OCI-LY3 (cell line): ENCODE measurements at regions not wholly inside any gene's neighbourhood (a gene's known extent, or its start where the extent isn't known, plus 50 kb on each side); places are given as distances from the start of the nearest gene placed in this dataset.

Experiments
- H2AFZ ChIP-seq: fragments of 200-600, 300-600 bp; shearing (Covaris generic); 2 replicates; pipeline ENCODE4 v1.6.0; 2014; ENCODE audit warnings: antibody characterized with exemption, low read depth, low read length
- H3K27ac ChIP-seq: fragments of 200-600, 300-600 bp; sonication (generic); 2 replicates; pipeline ENCODE4 v1.5.1; 2014; ENCODE audit warnings: mild to moderate bottlenecking, low read length, moderate library complexity, mixed read lengths
- H3K27me3 ChIP-seq: fragments of 200-600, 300-600 bp; sonication (generic); 2 replicates; pipeline ENCODE4 v1.6.1; 2014; ENCODE audit warnings: low read depth, low read length, mixed read lengths
- H3K36me3 ChIP-seq: fragments of 200-600, 300-600 bp; sonication (generic); replicated peaks from 2 replicates; pipeline ENCODE3; 2014; ENCODE audit warnings: low read depth, low read length, mixed read lengths
- H3K4me1 ChIP-seq: fragments of 300-600, 200-600 bp; sonication (generic); 2 replicates; pipeline ENCODE4 v1.6.1; 2014; ENCODE audit warnings: low read length, mixed read lengths
- H3K4me2 ChIP-seq: fragments of 200-600, 300-600 bp; sonication (generic); 2 replicates; pipeline ENCODE4 v1.6.1; 2014; ENCODE audit warnings: low read length, mixed read lengths
- H3K4me3 ChIP-seq: fragments of 300-600, 200-600 bp; sonication (generic); 2 replicates; pipeline ENCODE4 v1.5.1; 2014; ENCODE audit warnings: antibody characterized with exemption, mild to moderate bottlenecking, low read length, moderate library complexity
- H3K79me2 ChIP-seq: fragments of 300-600, 200-600 bp; shearing (Covaris generic); 2 replicates; pipeline ENCODE4 v1.6.1; 2014; ENCODE audit warnings: mild to moderate bottlenecking, low read length, mixed read lengths
- H3K9ac ChIP-seq: fragments of 300-600, 200-600 bp; shearing (Covaris generic); 2 replicates; pipeline ENCODE4 v1.6.0; 2014; ENCODE audit warnings: mild to moderate bottlenecking, low read length, moderate library complexity
- H3K9me3 ChIP-seq: fragments of 200-600, 300-600 bp; shearing (Covaris generic); 2 replicates; pipeline ENCODE4 v1.6.1; 2014; ENCODE audit warnings: low read length, mixed read lengths; ENCODE audit not compliant: insufficient read depth
- H4K20me1 ChIP-seq: fragments of 200-600, 300-600 bp; sonication (generic); 2 replicates; pipeline ENCODE4 v1.6.1; 2016; ENCODE audit warnings: low read length, mixed read lengths; ENCODE audit not compliant: insufficient read depth
- EZH2phosphoT487 ChIP-seq: fragments of 200-600 bp; shearing (Covaris generic); IDR thresholded peaks from 2 replicates; pipeline ENCODE4 v1.6.1; 2018; ENCODE audit warnings: antibody characterized with exemption, mixed run types, low read depth
- TF ChIP-seq, protein P1 (sequence below): fragments of 200-600, 300-600 bp; sonication (generic); IDR thresholded peaks from 2 replicates; pipeline ENCODE4 v1.5.1; 2014; ENCODE audit warnings: antibody characterized with exemption, low read length, low read depth

DNA sequence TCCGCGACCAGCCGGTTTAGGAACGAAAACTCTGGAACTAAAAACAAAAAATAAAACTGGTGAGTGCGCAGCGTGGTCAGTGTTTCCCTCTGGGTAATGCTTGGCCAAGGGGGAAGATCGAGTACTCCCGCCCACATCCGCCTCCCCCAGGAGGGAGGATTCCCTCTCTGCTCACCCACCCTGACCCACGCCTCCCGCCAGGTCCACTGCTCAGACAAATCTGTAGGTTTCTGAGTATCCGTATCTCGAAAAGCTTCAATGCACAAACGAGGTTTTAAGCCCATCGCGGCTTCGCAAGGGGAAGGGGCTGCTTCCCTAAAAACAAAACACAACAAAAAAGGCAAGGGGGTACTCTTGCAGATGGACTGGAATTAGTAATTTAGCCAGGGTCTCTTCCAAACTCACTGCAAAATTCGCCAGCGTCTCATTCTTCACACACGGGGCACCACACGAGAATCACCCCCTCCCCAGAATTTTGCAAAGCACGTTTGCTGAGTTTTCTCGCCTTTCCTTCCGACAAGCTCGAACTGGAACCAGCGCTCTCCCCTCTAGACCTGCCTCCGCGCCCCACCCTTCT is 75.2 kb downstream of the INSIG1 start:
- Histone ChIP-seq H3K4me3 (no peak overlapping the region), H3K9ac (no peak overlapping the region), H4K20me1 (no peaks in the 10 kb centered on the region), H3K79me2 (no peaks in the 10 kb centered on the region), H3K4me1 (no peaks in the 10 kb centered on the region), H3K27me3 (peaks cover 19% of the 10 kb centered on the region), H3K36me3 (no peaks in the 10 kb centered on the region), H3K27ac (no peak overlapping the region), H3K4me2 (no peak overlapping the region), H3K9me3 (no peaks in the 10 kb centered on the region), H2AFZ (no peak overlapping the region)
- TF ChIP-seq EZH2phosphoT487: no peak
- TF ChIP-seq, protein P1, sequence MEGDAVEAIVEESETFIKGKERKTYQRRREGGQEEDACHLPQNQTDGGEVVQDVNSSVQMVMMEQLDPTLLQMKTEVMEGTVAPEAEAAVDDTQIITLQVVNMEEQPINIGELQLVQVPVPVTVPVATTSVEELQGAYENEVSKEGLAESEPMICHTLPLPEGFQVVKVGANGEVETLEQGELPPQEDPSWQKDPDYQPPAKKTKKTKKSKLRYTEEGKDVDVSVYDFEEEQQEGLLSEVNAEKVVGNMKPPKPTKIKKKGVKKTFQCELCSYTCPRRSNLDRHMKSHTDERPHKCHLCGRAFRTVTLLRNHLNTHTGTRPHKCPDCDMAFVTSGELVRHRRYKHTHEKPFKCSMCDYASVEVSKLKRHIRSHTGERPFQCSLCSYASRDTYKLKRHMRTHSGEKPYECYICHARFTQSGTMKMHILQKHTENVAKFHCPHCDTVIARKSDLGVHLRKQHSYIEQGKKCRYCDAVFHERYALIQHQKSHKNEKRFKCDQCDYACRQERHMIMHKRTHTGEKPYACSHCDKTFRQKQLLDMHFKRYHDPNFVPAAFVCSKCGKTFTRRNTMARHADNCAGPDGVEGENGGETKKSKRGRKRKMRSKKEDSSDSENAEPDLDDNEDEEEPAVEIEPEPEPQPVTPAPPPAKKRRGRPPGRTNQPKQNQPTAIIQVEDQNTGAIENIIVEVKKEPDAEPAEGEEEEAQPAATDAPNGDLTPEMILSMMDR: no peak

DNA sequence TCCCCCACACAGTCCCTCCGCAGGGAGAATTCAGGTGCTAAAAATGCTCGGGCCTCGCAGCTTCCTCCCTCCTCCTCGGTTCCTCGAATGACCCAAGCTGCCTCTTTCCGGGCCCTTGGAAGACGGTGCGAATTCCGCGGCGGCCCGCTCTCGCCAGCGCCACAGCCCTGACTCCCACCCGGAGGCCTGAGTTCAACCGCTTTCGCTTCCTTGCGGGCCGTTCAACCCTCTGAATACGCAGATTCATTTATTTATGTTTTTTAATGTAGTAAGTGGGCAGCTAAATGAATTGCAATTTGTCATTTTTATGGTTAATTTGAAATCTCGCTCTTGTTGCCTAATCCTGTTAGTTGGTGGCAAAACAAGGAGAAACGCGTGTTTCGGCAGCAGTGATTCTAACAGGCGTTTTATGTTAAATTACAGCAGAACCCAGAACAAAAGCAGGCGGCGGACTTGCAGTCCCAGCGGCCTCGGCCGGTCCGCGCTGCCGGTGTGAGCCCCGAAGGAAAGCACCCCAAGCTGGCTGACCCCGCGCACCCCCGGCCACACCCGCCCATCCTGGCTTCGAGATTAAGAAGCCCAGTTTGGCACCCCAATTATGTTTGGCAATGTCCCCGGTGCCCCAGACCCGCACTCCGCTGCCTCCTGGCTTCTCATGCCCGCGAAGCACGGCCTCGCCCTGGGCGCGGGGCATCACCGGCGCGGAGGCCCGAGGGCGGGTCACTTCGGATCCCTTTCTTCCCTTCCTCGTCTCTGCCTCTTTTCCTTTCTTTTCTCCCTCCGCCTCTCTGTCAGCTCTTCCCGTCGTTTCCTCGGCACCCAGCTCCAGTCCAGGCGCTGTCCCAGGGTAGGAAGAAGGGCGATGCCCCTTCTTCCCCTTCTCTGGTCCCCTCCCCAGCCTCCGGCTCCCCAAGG is 75.9 kb downstream of the INSIG1 start:
- Histone ChIP-seq H3K79me2 (no peaks in the 10 kb centered on the region), H3K9ac (no peak overlapping the region), H4K20me1 (no peaks in the 10 kb centered on the region), H2AFZ (no peak overlapping the region), H3K27me3 (peaks cover 25% of the 10 kb centered on the region), H3K4me1 (no peaks in the 10 kb centered on the region), H3K27ac (no peak overlapping the region), H3K4me2 (no peak overlapping the region), H3K9me3 (no peaks in the 10 kb centered on the region), H3K36me3 (no peaks in the 10 kb centered on the region), H3K4me3 (no peak overlapping the region)
- no peak for TF ChIP-seq EZH2phosphoT487
- TF ChIP-seq, protein P1: no peak

DNA sequence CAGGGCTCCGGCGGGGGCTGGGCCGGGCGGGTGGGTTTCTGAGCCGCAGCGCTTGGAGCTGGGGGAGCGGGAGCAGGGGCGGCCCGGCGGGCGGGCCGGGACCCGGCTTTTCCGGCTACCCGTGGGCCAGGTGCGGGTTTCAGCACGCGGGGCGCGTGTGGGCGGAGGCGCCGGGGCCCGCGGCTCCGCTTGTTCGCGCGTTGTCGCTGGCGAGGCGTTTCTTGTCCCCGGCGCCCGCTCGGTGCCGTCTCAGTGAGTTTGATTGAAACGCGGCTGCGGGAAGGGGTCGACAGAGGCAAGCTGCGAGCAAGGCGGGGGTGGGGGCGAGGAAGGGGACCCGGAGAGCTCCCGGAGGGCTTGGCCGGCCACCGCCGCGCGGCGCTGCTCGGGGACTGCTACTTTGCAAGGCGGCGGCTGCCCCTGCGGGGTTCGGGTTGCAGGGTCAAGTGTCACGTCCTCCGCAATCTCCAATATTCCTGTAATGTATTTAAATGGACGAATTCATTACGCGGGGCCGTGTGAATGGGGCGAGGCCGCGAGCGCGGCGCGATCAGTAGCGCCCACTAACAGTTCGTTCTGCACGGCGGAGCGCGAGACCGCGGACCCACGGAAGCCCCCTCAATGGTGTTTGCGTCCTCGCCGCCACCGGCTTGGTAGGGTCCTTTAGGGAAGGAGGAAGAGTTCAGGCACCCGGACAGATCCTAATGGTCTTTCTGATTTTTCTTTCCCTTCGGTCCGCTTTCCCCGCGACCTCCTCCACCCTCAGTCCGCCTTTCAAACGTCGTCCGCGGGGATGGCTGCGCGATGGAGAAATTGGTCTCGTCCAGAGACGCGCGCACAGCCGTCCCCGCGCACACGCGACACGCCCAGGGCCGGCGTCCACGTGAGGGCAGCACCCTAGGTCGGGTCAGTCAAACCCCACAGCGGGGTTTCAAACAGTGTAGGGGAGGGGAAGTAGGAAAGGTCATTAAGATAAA is 76.9 kb downstream of the INSIG1 start:
- H4K20me1 ChIP-seq: no peaks in the 10 kb centered on the region
- H3K9ac ChIP-seq: no peak overlapping the region

More for the DNA sequence above, 76.9 kb downstream of the INSIG1 start:
- Histone ChIP-seq H3K27me3 (peaks cover 35% of the 10 kb centered on the region), H3K79me2 (no peaks in the 10 kb centered on the region), H3K4me3 (no peak overlapping the region), H3K4me1 (peaks cover 4% of the 10 kb centered on the region), H3K36me3 (no peaks in the 10 kb centered on the region), H3K4me2 (no peak overlapping the region), H3K9me3 (no peaks in the 10 kb centered on the region), H3K27ac (no peak overlapping the region), H2AFZ (no peak overlapping the region)
- TF ChIP-seq, protein P1: no peak
- TF ChIP-seq EZH2phosphoT487: no peak
